ENCODE measurements at regions not wholly inside any gene's neighbourhood (a gene's known extent, or its start where the extent isn't known, plus 50 kb on each side); places are given as distances from the start of the nearest gene placed in this dataset.

GRCh38 chr2:23221236-23221635, 163.7 kb upstream of the KLHL29 start:
- no peak overlapping the region for H3K4me3 ChIP-seq (replicated peaks; ENCODE audit: low read depth, low read length)
- DNase-seq (ENCODE audit: extremely low read depth, low read depth): no peak
- TF ChIP-seq, protein P1, sequence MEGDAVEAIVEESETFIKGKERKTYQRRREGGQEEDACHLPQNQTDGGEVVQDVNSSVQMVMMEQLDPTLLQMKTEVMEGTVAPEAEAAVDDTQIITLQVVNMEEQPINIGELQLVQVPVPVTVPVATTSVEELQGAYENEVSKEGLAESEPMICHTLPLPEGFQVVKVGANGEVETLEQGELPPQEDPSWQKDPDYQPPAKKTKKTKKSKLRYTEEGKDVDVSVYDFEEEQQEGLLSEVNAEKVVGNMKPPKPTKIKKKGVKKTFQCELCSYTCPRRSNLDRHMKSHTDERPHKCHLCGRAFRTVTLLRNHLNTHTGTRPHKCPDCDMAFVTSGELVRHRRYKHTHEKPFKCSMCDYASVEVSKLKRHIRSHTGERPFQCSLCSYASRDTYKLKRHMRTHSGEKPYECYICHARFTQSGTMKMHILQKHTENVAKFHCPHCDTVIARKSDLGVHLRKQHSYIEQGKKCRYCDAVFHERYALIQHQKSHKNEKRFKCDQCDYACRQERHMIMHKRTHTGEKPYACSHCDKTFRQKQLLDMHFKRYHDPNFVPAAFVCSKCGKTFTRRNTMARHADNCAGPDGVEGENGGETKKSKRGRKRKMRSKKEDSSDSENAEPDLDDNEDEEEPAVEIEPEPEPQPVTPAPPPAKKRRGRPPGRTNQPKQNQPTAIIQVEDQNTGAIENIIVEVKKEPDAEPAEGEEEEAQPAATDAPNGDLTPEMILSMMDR (IDR thresholded peaks at IDR 0.05; ENCODE audit: low read depth, low read length, missing control alignments): no peak

GRCh38 chr2:23221901-23222300, 163.1 kb upstream of the KLHL29 start:
- TF ChIP-seq, protein P1 (IDR thresholded peaks at IDR 0.05; ENCODE audit: low read depth, low read length, missing control alignments): no peak
- H3K4me3 ChIP-seq (replicated peaks; ENCODE audit: low read depth, low read length): no peak overlapping the region
- DNase-seq (ENCODE audit: extremely low read depth, low read depth): no peak

DNA sequence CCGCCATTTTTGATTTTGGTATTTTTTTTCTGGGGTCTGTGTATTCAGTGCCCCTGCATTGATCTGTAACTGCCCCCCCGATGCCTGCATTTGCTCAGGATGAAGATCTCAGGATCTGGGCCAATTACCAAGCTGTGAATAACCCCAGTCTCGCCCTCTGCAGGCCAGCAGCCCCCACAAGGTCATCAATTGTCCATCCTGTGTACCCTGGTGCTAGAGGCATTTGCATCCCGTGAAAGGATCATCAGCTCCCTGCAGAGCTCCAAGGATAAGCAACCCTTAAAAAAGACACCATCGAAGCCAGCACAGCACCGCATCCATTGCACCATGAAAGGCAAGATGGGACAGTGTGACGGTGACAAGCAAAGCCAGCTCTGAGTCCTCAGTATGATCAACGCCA, 154.1 kb upstream of the KLHL29 start:
- no peak for DNase-seq (ENCODE audit: extremely low read depth, low read depth)
- TF ChIP-seq, protein P1 (IDR thresholded peaks at IDR 0.05; ENCODE audit: low read depth, low read length, missing control alignments): no peak
- H3K4me3 ChIP-seq (replicated peaks; ENCODE audit: low read depth, low read length): no peak overlapping the region

- no peak for DNase-seq (ENCODE audit: extremely low read depth, low read depth)
- no peak overlapping the region for H3K4me3 ChIP-seq (replicated peaks; ENCODE audit: low read depth, low read length)
- TF ChIP-seq, protein P1 (IDR thresholded peaks at IDR 0.05; ENCODE audit: low read depth, low read length, missing control alignments): no peak
Measured at GRCh38 chr2:23231865-23232264, 153.1 kb upstream of the KLHL29 start.

- peak; percentile 21 for DNase-seq (ENCODE audit: extremely low read depth, low read depth)
- TF ChIP-seq, protein P1 (IDR thresholded peaks at IDR 0.05; ENCODE audit: low read depth, low read length, missing control alignments): no peak
- no peak overlapping the region for H3K4me3 ChIP-seq (replicated peaks; ENCODE audit: low read depth, low read length)
Measured at GRCh38 chr2:23235292-23235691, 149.7 kb upstream of the KLHL29 start.

- TF ChIP-seq, protein P1 (IDR thresholded peaks at IDR 0.05; ENCODE audit: low read depth, low read length, missing control alignments): no peak
- no peak overlapping the region for H3K4me3 ChIP-seq (replicated peaks; ENCODE audit: low read depth, low read length)
- no peak for DNase-seq (ENCODE audit: extremely low read depth, low read depth)
Measured at GRCh38 chr2:23235736-23236135, 149.2 kb upstream of the KLHL29 start.

DNA sequence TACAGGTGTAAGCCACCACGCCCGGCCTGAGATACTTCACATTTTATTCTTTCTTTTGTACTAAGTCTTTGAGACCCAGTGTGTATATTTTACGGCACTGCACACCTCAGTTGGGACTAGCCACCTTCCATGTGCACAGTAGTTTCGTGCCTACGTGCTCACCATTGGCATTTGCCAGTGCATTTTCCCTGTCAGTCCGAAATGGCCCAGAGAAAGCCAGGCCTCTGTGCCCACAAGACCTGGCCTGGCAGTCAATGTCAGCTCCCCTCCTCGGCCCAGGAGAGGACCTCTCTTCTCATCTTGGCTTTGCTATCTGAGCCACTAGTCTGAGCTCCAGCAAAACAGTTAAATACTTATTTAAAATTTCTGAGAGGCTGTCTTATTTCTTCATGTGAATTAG, 147.8 kb upstream of the KLHL29 start:
- TF ChIP-seq, protein P1 (IDR thresholded peaks at IDR 0.05; ENCODE audit: low read depth, low read length, missing control alignments): no peak
- no peak for DNase-seq (ENCODE audit: extremely low read depth, low read depth)
- H3K4me3 ChIP-seq (replicated peaks; ENCODE audit: low read depth, low read length): no peak overlapping the region

Data from HFF-Myc (cell line).